Spleen (tissue), 7 donors: ENCODE measurements at regions not wholly inside any gene's neighbourhood (a gene's known extent, or its start where the extent isn't known, plus 50 kb on each side); places are given as distances from the start of the nearest gene placed in this dataset.
"Not testable (repeated sequence)": the region's sequence is repeated elsewhere in the genome, so short reads cannot be mapped to it uniquely, and the experiment has no call there.

Source experiments
- POLR2A ChIP-seq, 3 donors: fragments of 450-650 bp; IDR thresholded peaks; one replicate each; pipeline ENCODE4 v1.5.1; 2017; ENCODE audit warnings: antibody characterized with exemption in 3 of 3, mild to moderate bottlenecking in 1 of 3
- TF ChIP-seq, protein P1 (sequence below), 11 experiments: fragments of 200-600 bp in 7 of 11; fragments of 450-650 bp in 4 of 11; sonication (generic) in 4 of 11; IDR thresholded peaks in 8 of 11; conservative IDR thresholded peaks in 3 of 11; 1 replicate in 7 of 11; 2 replicates in 4 of 11; pipeline versions ENCODE4 v1.4.0 to v1.8.0; 2016 to 2021; ENCODE audit warnings: antibody characterized with exemption in 11 of 11, inconsistent platforms in 4 of 11, mild to moderate bottlenecking in 1 of 11
- donor health status: DM: no; HTN: no; CAD: no; lungs with moderate emphysema.
- donor health status: DM: no; HTN: no; CAD: no.
- donor health status: DM: no; HTN: no; CAD: no.

DNA sequence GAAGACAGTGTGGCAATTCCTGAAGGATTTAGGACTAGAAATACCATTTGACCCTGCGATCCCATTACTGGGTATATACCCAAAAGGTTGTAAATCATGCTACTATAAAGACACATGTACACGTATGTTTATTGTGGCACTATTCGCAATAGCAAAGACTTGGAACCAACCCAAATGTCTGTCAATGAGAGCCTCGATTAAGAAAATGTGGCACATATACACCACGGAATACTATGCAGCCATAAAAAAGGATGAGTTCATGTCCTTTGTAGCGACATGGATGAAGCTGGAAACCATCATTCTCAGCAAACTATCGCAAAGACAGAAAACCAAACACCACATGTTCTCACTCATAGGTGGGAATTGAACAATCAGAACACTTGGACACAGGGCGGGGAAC, 66.8 kb upstream of the VAMP7 start:
- TF ChIP-seq POLR2A (IDR thresholded peaks at IDR 0.05) = not testable (repeated sequence)
- TF ChIP-seq, protein P1, sequence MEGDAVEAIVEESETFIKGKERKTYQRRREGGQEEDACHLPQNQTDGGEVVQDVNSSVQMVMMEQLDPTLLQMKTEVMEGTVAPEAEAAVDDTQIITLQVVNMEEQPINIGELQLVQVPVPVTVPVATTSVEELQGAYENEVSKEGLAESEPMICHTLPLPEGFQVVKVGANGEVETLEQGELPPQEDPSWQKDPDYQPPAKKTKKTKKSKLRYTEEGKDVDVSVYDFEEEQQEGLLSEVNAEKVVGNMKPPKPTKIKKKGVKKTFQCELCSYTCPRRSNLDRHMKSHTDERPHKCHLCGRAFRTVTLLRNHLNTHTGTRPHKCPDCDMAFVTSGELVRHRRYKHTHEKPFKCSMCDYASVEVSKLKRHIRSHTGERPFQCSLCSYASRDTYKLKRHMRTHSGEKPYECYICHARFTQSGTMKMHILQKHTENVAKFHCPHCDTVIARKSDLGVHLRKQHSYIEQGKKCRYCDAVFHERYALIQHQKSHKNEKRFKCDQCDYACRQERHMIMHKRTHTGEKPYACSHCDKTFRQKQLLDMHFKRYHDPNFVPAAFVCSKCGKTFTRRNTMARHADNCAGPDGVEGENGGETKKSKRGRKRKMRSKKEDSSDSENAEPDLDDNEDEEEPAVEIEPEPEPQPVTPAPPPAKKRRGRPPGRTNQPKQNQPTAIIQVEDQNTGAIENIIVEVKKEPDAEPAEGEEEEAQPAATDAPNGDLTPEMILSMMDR (IDR thresholded peaks at IDR 0.05 in 8 of 11, conservative IDR thresholded peaks at IDR 0.05 in 3 of 11) = not testable (repeated sequence)
